Neural cell (in vitro differentiated cells): ENCODE measurements at regions not wholly inside any gene's neighbourhood (a gene's known extent, or its start where the extent isn't known, plus 50 kb on each side); places are given as distances from the start of the nearest gene placed in this dataset.

Source experiments
- H2AFZ ChIP-seq: fragments of 200-600, 300-800 bp; sonication (generic), shearing (Covaris generic); 2 replicates; pipeline ENCODE4 v1.6.0; 2014; ENCODE audit warnings: low read depth, mild to moderate bottlenecking, antibody characterized with exemption, low read length, moderate library complexity
- H3F3A ChIP-seq: fragments of 200-600 bp; shearing (Covaris generic); 2 replicates; pipeline ENCODE4 v1.6.1; 2016; ENCODE audit warnings: mild to moderate bottlenecking, moderate library complexity, mixed read lengths, antibody characterized with exemption, low read length; ENCODE audit not compliant: insufficient read depth, poor library complexity, severe bottlenecking
- H3K27ac ChIP-seq: fragments of 200-600, 300-800 bp; sonication (generic), shearing (Covaris generic); 2 replicates; pipeline ENCODE4 v1.5.1; 2014; ENCODE audit warnings: mild to moderate bottlenecking, low read length, moderate library complexity
- H3K27me3 ChIP-seq: fragments of 300-800, 200-600 bp; sonication (generic), shearing (Covaris generic); 2 replicates; pipeline ENCODE4 v1.6.0; 2014; ENCODE audit warnings: mild to moderate bottlenecking, low read depth, low read length, moderate library complexity; ENCODE audit not compliant: insufficient read depth
- H3K36me3 ChIP-seq: fragments of 300-800, 200-600 bp; sonication (generic), shearing (Covaris generic); 2 replicates; pipeline ENCODE4 v1.5.1; 2014; ENCODE audit warnings: mild to moderate bottlenecking, antibody characterized with exemption, low read length, moderate library complexity; ENCODE audit not compliant: insufficient read depth
- H3K4me2 ChIP-seq: fragments of 300-800, 200-600 bp; sonication (generic), shearing (Covaris generic); 2 replicates; pipeline ENCODE4 v1.6.0; 2014; ENCODE audit warnings: mild to moderate bottlenecking, low read length
- H3K4me3 ChIP-seq: fragments of 300-800, 200-600 bp; sonication (generic), shearing (Covaris generic); 2 replicates; pipeline ENCODE4 v1.5.1; 2014; ENCODE audit warnings: mild to moderate bottlenecking, low read length, moderate library complexity
- H3K79me2 ChIP-seq: fragments of 200-600 bp; shearing (Covaris generic); replicated peaks from 2 replicates; pipeline ENCODE4 v1.6.0; 2014; ENCODE audit warnings: mild to moderate bottlenecking, low read length, moderate library complexity; ENCODE audit not compliant: insufficient read depth
- H3K9ac ChIP-seq: fragments of 300-800, 200-600 bp; sonication (generic), shearing (Covaris generic); 2 replicates; pipeline ENCODE4 v1.6.1; 2016; ENCODE audit warnings: mild to moderate bottlenecking, low read length, mixed read lengths
- H3K9me2 ChIP-seq: fragments of 200-600 bp; shearing (Covaris generic); 2 replicates; pipeline ENCODE4 v1.6.1; 2016; ENCODE audit warnings: mild to moderate bottlenecking, low read length, mixed read lengths; ENCODE audit not compliant: insufficient read depth
- H3K9me3 ChIP-seq: fragments of 200-600, 300-800 bp; sonication (generic), shearing (Covaris generic); 2 replicates; pipeline ENCODE4 v1.6.1; 2016; ENCODE audit warnings: mild to moderate bottlenecking, mixed run types, low read length, moderate library complexity, mixed read lengths
- H4K20me1 ChIP-seq: fragments of 200-600 bp; shearing (Covaris generic); 2 replicates; pipeline ENCODE4 v1.6.1; 2016; ENCODE audit warnings: mild to moderate bottlenecking, mixed run types; ENCODE audit not compliant: insufficient read depth
- CTCF ChIP-seq: fragments of 450-650 bp; IDR thresholded peaks from 2 replicates; pipeline ENCODE4 v1.5.1; 2014; ENCODE audit warnings: antibody characterized with exemption, mild to moderate bottlenecking, moderate library complexity; ENCODE audit not compliant: poor library complexity, severe bottlenecking
- EP300 ChIP-seq: fragments of 450-650 bp; conservative IDR thresholded peaks from 2 replicates; pipeline ENCODE4 v1.6.1; 2014; ENCODE audit warnings: antibody characterized with exemption, mild to moderate bottlenecking, moderate library complexity; ENCODE audit not compliant: poor library complexity, severe bottlenecking
- EZH2 ChIP-seq: fragments of 200-600, 300-800 bp; shearing (Covaris generic), sonication (generic); IDR thresholded peaks from 2 replicates; pipeline ENCODE4 v1.6.1; 2014; ENCODE audit warnings: antibody characterized with exemption, low read length, borderline replicate concordance, mild to moderate bottlenecking; ENCODE audit not compliant: insufficient read depth, poor library complexity, severe bottlenecking
- MXI1 ChIP-seq: fragments of 450-650 bp; conservative IDR thresholded peaks from 2 replicates; pipeline ENCODE4 v1.6.1; 2014; ENCODE audit warnings: antibody characterized with exemption, mild to moderate bottlenecking; ENCODE audit not compliant: poor library complexity, severe bottlenecking
- POLR2AphosphoS5 ChIP-seq: IDR thresholded peaks from 2 replicates; pipeline ENCODE4 v1.6.1; 2012
- RAD21 ChIP-seq: fragments of 450-650 bp; conservative IDR thresholded peaks from 2 replicates; pipeline ENCODE4 v1.6.1; 2014; ENCODE audit warnings: antibody characterized with exemption, mild to moderate bottlenecking, moderate library complexity
- REST ChIP-seq: IDR thresholded peaks from 2 replicates; pipeline ENCODE4 v1.6.1; 2012; ENCODE audit warnings: borderline replicate concordance
- SMC3 ChIP-seq: fragments of 450-650 bp; conservative IDR thresholded peaks from 2 replicates; pipeline ENCODE4 v1.6.1; 2014; ENCODE audit warnings: antibody characterized with exemption, mild to moderate bottlenecking, moderate library complexity; ENCODE audit not compliant: poor library complexity
- TAF1 ChIP-seq: IDR thresholded peaks from 2 replicates; pipeline ENCODE4 v1.6.1; 2012; ENCODE audit warnings: low read depth

- H2AFZ ChIP-seq: no peak overlapping the region
- no peaks in the 10 kb centered on the region for H4K20me1 ChIP-seq
- H3K9me2 ChIP-seq: no peaks in the 10 kb centered on the region
Observed at GRCh38 chr2:5374762-5375161, 317.4 kb upstream of the SOX11 start.

GRCh38 chr2:5377323-5377722 is 314.9 kb upstream of the SOX11 start:
- Histone ChIP-seq H3K9ac (no peak overlapping the region), H3K27me3 (no peaks in the 10 kb centered on the region), H3K9me2 (no peaks in the 10 kb centered on the region), H3K79me2 (peaks cover 5% of the 10 kb centered on the region), H3K4me2 (no peak overlapping the region), H3F3A (no peaks in the 10 kb centered on the region), H3K36me3 (no peaks in the 10 kb centered on the region), H3K27ac (no peak overlapping the region), H3K9me3 (no peaks in the 10 kb centered on the region), H4K20me1 (no peaks in the 10 kb centered on the region), H2AFZ (no peak overlapping the region), H3K4me3 (no peak overlapping the region)
- TF ChIP-seq CTCF: no peak
- no peak for TF ChIP-seq RAD21
- no peak for TF ChIP-seq REST
- no peak for TF ChIP-seq TAF1
- TF ChIP-seq EZH2: no peak
- TF ChIP-seq POLR2AphosphoS5: no peak
- TF ChIP-seq SMC3: no peak

More at GRCh38 chr2:5374762-5375161, 317.4 kb upstream of the SOX11 start:
- H3K79me2 ChIP-seq: peaks cover 13% of the 10 kb centered on the region
- H3K9me3 ChIP-seq: no peaks in the 10 kb centered on the region
- H3K27ac ChIP-seq: no peak overlapping the region
- no peak for TF ChIP-seq RAD21
- TF ChIP-seq EP300: no peak
- no peak for TF ChIP-seq SMC3
- no peak for TF ChIP-seq TAF1
- TF ChIP-seq MXI1: no peak
- no peak for TF ChIP-seq REST
- TF ChIP-seq POLR2AphosphoS5: no peak
- TF ChIP-seq EZH2: no peak
- TF ChIP-seq CTCF: no peak
- no peaks in the 10 kb centered on the region for H3K36me3 ChIP-seq
- no peak overlapping the region for H3K4me2 ChIP-seq
- H3K27me3 ChIP-seq: no peaks in the 10 kb centered on the region
- H3K4me3 ChIP-seq: no peak overlapping the region
- no peaks in the 10 kb centered on the region for H3F3A ChIP-seq
- H3K9ac ChIP-seq: no peak overlapping the region
